GM19043 (cell line): ENCODE measurements at regions not wholly inside any gene's neighbourhood (a gene's known extent, or its start where the extent isn't known, plus 50 kb on each side); places are given as distances from the start of the nearest gene placed in this dataset.

Source experiments
- ATAC-seq: cut with Tn5 transposase; IDR thresholded peaks from one replicate; pipeline ENCODE4 v1.9.1; 2021; ENCODE audit warnings: low read depth; ENCODE audit not compliant: unreplicated experiment

DNA sequence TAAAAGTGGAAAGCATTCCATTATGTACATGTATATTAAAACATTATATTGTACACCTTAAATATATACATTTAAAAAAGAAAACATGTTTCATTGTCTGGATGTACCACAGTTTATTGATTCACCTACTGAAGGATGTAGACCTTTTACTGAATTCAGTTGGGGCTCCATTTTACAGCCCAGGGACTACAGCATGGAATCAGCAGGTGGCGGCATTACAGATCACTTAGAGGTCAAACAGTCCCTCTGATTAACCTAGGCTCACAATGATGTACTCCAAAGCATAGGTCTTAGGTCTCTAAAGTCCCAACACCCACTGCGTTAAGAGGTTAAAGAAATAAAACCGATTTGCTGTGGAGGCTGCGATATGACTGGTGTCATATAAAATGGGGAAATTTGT, 490.9 kb downstream of the SHISA9 start:
- ATAC-seq, result no peak

DNA sequence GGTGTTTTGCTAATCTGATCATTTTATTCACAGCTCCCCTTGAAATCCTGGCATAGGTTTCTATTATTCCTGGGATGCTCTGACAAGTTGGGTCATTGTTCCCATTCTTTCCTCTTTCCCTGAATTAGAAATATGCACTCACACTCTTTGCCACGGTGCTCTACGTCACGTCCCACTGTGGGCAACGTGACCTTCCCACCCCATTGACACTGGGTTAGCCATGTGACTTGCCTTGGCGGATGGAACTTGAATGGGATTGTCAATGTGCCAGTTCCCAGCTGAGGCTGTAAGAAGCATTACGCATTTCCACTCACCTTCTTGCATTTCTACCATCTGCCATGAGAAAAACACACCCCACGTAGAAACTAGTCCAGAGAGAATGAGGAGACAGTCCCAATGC, 492.4 kb downstream of the SHISA9 start:
- ATAC-seq, result no peak

DNA sequence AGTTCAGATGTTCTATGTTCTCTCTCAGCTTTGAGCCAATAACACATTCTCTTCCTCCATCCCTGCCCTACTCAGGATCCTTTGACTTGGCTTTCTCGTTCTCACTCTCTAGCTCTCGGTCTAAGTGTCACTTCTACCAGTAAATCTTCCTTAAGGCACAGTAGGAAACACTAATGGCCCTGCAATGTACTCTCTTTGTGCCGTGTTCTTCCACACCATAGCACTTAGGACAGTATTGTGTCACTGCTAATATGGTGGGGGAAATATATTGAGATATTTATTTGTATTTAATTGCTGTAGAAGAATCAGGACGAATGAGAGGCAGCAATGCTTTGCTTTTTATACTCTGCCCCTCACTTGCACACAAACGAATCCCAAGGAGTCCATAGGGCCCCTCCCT, 493.1 kb downstream of the SHISA9 start:
- no peak for ATAC-seq

DNA sequence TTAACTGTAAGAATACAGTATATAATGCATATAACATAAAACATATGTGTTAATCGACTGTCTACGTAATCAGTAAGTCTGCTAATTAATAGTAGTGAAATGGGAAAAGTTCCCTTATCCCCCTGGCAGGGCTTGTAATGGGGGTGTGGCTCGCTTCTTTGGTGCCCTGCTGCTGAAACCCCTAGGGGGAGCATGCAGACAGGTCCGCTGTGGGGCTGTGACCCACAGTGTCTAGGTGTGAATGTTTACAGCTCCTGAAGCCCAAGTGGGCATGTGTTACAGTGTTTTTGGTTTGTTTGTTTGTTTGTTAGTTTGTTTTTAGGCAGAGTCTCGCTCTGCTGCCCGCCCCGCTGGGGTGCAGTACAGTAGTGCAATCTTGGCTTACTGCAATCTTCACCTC, 495.7 kb downstream of the SHISA9 start:
- no peak for ATAC-seq

DNA sequence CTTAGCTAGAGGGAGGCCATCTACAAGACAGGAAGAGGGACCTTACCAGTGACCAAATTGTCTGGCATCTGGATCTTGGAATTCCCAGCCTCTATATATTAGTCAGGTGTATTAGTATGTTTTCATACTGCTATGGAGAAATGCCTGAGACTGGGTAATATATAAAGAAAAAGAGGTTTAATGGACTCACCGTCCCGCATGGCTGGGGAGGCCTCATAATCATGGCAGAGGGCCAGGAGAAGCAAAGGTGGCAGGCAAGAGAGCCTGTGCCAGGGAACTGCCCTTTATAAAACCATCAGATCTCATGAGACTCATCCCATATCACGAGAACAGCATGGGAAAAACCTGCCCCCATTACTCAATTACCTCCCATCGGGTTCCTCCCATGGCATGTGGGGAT, 500.2 kb downstream of the SHISA9 start:
- ATAC-seq, result no peak

DNA sequence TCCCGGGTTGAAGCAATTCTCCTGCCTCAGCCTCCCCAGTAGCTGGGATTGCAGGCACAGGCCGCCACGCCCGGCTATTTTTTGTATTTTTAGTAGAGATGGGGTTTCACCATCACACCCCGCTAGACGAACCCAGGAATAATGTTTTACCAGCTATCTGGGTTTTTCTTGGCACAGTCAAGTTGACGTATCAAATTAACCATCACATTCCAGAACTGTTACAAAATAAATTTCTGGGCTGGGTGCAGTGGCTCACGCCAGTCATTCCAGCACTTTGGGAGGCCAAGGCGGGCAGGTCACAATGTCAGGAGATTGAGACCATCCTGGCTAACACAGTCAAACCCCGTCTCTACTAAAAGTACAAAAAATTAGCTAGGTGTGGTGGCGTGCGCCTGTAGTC, 501.2 kb downstream of the SHISA9 start:
- ATAC-seq, result no peak

DNA sequence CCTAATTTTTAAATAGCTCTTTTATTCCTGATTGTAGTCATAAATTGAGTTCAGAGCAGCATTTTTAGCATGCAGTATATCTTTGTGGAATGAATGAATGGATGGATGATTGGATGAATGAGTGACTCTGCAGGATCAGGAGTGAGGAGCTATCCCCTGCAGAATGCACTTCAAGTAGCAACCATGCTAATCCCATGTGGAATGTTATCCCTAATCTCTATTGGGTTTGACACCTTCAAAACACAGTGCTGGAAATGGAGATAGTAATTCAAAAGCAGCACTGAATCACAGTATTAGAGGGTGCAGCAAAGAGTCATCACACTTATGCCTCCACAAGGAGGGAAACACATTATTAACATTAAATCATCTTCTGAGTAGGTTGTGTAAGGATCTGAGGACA, 501.9 kb downstream of the SHISA9 start:
- no peak for ATAC-seq

DNA sequence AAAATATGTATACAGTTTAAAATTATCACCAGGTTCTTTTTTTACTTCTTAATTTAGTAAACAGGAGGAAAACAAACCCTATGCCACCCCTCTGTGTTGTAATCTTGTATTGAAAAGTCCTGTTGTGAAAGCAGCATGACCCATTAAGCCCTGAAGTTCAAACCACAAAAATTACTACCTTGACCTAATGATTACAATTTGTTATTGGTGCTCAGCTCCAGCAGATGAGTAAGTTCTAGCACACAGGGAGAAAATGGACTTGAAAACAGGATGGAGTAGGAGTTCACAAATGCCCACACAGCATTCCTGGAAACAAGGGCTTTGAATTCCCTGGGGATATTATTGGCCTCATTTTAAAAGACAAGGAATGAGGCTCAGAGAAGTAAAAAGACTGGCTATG, 505.8 kb upstream of the ERCC4 start:
- no peak for ATAC-seq

DNA sequence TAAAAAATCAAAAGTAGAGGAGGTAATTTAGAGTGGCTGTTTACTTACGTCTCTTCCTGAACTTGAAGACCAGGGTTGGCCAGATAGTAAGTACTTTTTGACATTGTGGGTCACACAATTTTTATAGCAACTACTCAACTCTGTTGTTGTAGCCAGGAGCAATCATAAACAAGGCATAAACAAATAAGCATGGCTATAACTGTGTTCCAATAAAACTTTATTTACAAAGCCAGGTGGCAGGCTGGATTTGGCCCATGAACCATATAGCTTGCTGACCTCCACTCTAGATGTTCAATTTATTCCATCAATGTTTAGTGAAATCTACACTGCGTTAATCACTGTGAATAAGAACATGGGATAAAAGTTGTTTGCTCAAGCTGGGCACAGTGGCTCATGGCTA, 500.4 kb upstream of the ERCC4 start:
- ATAC-seq, result no peak

DNA sequence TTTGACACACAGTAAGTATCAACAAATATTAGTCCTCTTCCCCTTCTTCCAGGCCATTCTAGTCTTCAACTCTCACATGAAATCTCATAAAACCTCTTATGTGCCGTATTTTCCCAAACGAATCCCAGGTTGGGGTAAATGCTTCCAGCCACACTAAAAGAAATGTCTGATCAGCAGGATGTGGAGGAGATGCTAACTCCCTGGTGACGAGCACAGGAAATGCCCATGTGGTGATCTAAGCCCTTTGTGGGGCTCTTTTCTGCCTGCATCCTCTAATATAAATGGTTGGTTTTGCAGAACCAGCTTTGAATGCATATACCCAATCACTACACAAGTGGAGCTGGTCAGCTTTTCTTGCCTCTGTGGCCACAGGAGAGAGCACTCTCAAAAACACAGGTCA, 498.2 kb upstream of the ERCC4 start:
- ATAC-seq, result no peak

DNA sequence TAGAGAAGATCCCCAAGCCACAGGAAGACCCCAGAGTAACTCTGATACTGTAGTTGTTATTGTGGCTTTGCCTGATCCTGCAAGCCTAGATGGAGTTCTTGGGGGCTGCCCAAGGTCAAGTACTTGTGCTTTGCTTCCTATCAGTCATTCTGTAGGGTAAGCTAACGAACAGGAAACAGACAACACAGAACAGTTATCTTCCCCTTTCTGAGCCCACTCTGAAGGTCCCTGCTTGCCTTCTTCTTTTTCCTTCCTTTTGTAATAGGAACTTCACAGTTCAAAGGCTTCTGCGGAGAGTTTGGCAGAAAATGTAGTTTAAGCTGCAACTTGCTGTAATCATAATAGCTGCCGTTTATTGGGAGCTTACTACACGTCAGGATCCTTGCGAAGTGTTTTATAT, 494.1 kb upstream of the ERCC4 start:
- ATAC-seq, result no peak

DNA sequence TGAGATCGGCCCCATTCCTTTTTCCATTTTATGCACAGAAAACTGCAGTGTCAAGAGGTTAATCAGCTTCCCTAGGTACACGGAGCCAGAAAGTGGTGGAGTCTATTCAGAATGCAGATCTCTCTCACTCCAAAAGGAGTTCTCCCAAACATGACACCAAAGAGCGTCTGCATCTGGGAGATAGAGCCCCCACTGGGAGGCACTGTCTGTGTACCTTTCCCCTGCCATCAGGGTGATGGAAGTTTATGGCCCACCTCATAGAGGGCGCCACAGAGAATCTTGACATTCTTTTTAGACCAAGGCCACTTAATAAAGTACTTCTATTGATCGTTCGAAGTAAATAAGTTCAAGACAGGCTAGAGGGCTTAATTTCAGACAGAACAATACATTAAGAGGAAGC, 493.7 kb upstream of the ERCC4 start:
- ATAC-seq, result no peak

DNA sequence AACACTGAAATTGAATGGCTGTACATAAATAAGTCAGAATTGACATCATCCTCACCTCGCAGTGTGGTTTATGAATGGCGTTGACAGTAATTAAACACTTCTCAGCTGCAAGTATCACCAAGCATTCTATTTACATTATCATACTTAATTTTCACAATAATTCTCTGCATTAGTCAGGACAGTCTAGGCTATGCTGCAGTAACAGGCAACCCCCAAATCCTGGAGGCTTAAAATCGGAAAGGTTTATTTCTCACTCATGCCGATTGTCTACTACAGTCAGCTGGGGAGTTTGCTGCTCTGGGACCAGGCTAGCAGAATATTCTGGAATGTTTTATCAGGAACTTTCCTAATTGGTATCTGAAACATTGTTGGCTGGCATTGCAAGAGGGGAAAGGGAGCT, 493.2 kb upstream of the ERCC4 start:
- ATAC-seq, result no peak

DNA sequence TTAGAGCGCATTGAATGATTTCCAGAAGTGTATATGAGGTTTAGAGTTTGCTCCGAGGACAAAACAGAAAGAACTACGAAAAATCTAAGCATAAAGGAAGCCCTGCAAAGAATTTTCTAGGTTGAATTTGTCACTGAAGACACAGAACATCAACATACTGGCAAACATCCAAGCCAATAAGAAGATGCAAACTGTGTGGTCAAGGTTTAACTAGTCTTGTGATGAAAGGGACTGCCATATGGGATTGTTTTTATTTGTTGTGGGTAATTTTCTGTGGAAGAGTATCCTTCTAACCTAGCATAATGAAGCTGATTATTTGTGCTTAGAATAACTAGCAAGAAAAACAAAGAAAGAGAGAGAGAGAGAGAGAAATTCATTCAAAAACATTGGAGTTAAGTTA, 492.0 kb upstream of the ERCC4 start:
- no peak for ATAC-seq

DNA sequence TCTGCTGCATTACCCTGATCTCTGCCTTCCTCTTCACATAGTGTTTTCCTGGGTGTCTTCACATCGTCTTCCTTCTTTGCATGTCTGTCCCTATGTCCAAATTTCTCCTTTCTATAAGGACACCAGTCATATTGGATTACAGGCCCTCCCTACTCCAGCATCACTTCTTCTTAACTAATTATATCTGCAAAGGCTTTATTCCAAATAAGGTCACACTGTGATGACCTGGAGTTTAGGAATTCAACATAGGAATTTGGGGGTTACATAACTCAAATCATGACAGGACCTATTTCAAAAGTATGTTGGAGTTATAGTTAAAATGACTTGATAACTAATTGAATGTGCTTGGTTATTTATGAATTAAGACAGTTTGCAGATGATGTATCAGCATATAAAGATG, 490.5 kb upstream of the ERCC4 start:
- ATAC-seq, result no peak

DNA sequence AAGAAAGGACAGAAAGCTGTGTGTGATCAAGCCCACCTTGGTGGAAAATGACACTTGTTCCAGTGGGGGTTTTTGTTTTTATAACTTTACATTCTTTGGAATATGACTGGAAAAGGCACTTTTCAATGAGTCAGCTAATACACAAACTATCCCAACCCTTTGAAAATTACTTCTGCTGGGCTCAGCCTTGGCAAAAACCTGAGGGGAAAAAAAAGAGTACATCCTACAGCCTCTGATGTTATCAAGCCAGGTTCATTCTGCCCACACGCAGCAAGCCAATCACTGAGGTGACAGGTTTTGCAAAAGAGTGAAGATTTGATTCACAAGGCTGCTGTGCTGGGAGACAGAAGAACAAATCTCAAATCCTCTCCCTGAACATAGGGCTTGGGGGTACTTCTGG, 484.5 kb upstream of the ERCC4 start:
- no peak for ATAC-seq

DNA sequence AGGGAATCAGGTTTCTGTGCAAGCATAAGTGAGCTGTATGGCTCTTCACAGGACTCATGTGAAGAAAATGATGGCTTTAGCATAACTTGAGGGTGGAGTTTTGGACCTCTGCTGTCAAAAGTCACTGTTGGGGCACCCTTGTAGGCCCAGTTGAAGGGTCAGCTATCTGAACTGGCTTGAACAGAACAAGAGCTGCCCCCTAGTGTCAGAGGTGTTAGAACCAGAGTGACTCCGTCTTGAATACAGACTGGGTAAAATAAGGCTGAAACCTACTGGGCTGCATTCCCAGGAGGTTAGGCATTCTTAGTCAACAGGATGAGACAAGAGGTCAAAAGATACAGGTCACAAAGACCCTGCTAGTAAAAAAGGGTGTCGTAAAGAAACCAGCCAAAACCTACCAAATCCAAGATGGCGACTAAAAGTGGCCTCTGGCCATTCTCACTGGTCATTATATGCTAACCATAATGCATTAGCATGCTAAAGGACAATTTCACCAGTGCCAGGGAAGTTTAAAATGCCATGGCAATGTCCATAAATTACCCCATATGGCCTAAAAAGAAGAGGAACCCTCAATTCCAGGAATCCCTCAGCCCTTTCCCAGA, 484.0 kb upstream of the ERCC4 start:
- no peak for ATAC-seq

DNA sequence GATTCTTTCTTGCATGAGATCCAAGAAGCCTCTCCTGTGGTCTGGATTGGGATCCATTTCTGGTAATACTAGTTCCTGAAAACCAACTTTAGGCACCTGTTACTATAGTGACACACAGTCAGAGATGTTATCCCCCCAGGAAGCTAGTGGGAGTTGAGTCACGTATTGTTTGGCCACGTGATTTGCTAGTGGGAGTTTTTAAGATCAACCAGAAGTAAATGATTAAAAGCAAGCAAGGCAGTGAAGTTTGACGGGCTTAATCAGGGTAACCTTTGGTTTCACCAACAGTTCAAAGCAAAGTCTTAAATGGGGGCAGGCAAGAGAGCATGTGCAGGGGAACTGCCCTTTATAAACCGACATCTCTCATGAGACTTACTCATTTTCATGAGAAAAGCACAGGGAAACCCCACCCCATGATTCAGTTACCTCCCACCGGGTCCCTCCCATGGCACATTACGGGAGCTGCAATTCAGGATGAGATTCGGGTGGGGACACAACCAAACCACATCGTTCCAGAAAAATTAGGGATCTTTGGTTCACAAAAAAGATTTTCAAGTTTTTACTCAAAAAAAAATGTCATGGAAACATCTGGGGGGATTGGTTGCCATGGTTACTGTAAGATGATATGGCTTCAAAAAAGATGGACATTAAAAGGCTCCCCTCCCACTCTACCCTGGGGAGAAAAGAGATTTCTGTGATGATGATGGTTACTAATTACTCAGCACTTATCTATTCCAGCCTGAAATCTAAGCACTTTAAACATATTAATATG, 483.1 kb upstream of the ERCC4 start:
- peak; percentile 66 for ATAC-seq

DNA sequence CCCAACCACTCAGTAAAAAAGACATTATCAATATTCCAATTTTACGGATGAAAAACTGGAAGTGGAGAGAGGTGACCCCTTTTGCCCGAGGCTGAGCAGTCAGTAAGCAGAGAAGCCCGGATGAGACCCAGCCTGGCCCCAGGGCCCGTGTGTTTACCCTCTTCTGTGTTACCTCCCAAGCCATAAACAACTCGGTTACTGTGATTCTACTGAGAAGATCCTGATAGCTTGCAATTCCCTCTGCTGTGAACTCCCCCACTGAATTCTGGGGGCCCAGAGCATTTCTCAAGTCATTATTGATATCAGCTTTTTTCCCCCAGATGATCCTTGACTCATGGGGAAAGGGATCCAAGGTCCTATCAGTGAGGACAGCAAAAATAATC, 482.6 kb upstream of the ERCC4 start:
- no peak for ATAC-seq

DNA sequence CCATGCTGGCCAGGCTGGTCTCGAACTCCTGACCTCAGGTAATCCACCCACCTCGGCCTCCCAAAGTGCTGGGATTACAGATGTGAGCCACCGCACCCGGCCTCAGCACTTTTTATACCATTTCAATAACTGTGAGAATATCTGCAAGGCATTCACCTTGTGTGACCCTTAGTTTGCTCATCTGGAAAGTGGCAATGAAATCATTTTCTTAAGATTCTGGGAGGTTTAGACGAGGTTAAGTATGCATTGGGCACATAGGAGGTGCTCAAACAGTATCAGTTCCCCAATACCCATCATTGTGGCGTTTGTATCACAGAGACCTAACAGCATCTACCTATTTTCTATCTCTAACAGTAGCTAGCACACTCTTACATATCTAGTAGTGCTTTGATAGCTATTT, 481.9 kb upstream of the ERCC4 start:
- no peak for ATAC-seq

DNA sequence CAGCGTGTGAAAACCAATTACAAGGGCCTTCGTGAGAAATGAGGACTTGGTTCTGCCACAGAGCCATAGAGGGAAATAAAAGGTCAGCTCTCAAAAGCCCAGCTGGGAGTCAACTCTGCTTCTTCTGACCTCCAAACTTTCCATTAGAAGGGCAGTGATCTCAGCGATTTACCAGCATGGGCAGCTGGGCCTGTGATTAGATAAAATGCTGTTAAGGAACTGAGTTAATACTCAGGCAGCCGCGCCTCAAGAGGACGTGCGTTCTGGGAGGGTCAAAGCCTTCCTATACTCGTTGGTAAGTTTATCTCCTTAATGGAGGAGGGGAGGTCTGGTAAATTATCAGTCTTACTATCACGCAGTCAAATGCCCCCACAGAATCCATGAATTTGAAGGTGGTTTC, 480.2 kb upstream of the ERCC4 start:
- no peak for ATAC-seq

DNA sequence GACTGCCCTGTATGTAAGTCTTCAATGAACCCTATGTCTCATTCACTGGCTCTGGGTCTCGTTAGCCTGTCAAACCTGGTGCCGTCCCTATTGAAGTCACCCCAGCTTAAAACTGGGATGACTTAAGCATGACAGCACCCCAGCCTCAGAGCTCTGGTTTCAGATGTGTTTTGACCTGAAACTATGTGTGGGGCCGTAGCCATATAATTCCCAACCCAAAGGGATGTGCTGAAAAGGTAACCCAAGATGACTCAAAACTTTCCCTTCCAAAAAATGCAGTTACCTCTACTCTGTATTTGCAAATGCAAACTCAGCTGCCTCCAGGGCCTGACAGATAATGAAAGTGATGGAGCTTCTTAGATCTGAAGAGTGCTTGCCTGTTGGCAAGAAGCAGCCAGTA, 478.3 kb upstream of the ERCC4 start:
- ATAC-seq, result no peak

DNA sequence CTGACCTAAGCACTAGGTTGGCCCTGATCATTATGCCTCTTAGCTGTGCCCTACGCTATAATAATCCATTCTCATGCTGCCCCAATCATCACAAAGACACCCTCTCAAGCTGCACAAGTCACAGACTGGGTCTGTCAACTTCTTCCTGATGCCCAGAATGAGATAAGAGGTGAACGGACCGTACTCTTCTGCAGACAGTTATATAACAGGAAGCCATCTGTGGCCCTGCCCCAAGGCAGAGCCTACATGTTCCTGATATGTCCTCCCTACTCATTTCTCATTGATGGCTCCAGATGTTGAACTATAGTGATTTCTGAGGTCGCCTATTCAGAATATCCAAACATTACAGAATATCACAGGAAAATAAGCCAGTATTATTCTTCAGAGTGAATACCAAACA, 471.6 kb upstream of the ERCC4 start:
- no peak for ATAC-seq
